ENCODE measurements at regions not wholly inside any gene's neighbourhood (a gene's known extent, or its start where the extent isn't known, plus 50 kb on each side); places are given as distances from the start of the nearest gene placed in this dataset.

GRCh38 chr1:188463919-188464318, 1635.2 kb downstream of the PLA2G4A start:
- TF ChIP-seq CTCF (IDR thresholded peaks at IDR 0.05), result no peak
- no peak for TF ChIP-seq POLR2A (IDR thresholded peaks at IDR 0.05)
